Epithelial cell of esophagus (primary cell): ENCODE measurements at regions not wholly inside any gene's neighbourhood (a gene's known extent, or its start where the extent isn't known, plus 50 kb on each side); places are given as distances from the start of the nearest gene placed in this dataset.
"Not testable (repeated sequence)": the region's sequence is repeated elsewhere in the genome, so short reads cannot be mapped to it uniquely, and the experiment has no call there.

Experiments used
- DNase-seq: peaks from one replicate; pipeline ENCODE4 v3.0.0; 2010; ENCODE audit warnings: low read depth
- H3K4me3 ChIP-seq: 2 replicates; pipeline ENCODE4 v1.5.1; 2011; ENCODE audit warnings: mild to moderate bottlenecking, low read length, control low read depth
- TF ChIP-seq, protein P1 (sequence below): IDR thresholded peaks from 2 replicates; pipeline ENCODE4 v1.5.1; 2011; ENCODE audit warnings: low read depth, mild to moderate bottlenecking, low read length, control low read depth, inconsistent platforms; ENCODE audit not compliant: insufficient read depth; ENCODE audit errors: missing control alignments

DNA sequence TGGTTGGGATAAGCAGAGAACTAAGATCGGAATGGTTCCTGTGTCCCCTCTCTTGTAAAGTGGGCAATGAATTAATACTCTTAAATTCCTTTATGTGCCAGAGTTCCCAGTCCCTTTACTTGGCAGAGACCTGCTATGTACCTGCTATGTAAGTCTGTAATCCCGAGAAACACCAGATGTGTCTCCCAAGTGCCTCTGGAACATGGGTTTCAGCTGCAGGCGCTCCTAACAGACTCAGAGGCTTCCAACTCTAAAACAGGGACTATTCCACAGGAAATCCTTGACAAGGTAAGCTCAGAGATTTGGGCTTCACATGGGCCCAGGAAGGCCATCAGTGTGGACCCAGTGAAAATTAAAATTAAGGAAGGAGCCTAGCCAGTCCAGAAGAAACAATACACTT, 117.7 kb upstream of the PLCL2 start:
- no peak overlapping the region for H3K4me3 ChIP-seq
- TF ChIP-seq, protein P1, sequence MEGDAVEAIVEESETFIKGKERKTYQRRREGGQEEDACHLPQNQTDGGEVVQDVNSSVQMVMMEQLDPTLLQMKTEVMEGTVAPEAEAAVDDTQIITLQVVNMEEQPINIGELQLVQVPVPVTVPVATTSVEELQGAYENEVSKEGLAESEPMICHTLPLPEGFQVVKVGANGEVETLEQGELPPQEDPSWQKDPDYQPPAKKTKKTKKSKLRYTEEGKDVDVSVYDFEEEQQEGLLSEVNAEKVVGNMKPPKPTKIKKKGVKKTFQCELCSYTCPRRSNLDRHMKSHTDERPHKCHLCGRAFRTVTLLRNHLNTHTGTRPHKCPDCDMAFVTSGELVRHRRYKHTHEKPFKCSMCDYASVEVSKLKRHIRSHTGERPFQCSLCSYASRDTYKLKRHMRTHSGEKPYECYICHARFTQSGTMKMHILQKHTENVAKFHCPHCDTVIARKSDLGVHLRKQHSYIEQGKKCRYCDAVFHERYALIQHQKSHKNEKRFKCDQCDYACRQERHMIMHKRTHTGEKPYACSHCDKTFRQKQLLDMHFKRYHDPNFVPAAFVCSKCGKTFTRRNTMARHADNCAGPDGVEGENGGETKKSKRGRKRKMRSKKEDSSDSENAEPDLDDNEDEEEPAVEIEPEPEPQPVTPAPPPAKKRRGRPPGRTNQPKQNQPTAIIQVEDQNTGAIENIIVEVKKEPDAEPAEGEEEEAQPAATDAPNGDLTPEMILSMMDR: no peak
- no peak for DNase-seq

DNA sequence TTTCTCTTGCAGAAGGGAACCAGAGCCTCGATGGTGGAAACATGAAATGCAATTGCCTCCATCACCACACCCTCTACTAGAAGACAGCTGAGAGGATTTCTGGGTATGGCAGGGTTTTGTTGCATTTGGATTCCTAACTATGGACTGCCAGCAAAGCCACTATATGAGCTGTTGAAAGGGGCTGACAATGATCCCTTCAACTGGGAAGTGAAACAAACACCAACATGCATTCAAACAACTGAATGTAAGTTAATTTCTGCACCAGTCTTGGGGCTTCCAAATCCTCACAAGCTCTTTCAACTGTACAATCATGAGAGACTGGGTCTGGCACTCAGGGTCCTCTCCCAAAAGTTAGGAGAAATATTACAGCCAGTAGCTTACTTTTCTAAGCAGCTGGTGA, 116.7 kb upstream of the PLCL2 start:
- no peak for DNase-seq
- TF ChIP-seq, protein P1: no peak
- H3K4me3 ChIP-seq: no peak overlapping the region

DNA sequence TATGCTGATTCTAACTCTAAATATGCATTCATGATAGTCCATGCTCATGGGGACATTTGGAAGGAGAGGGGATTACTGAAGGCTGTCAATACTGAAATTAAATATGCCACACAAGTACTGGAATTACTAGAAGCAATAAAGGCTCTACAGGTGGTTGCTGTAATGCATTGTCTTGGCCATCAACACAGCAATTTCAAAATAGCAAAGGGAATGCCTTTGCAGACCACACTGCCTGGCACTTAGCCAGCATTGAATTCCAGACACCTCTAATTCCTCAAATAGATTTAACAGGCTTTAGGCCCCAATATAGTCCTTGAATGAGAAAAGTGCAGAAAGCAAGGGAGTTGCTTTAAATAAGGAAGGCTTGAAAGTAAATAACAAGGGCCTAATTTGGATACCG, 115.8 kb upstream of the PLCL2 start:
- TF ChIP-seq, protein P1: no peak
- DNase-seq: no peak
- H3K4me3 ChIP-seq: no peak overlapping the region

DNA sequence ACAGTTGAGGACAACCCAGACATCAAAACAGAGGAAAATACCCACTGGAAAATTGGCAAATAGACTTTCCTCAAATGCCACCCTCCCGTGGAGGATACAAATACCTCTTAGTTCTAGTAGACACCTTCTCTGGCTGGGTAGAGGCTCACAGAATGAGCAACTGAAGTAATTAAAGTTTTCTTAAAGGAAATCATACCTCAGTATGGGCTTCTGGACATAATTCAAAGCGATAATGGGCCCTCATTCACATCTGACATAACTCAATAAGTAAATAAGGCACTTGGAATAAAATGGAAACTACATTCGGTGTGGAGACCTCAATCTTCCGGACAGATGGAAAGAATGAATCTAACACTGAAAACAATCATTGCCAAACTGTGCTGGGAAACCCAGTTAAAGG, 115.2 kb upstream of the PLCL2 start:
- H3K4me3 ChIP-seq: no peak overlapping the region
- no peak for DNase-seq
- TF ChIP-seq, protein P1: no peak

DNA sequence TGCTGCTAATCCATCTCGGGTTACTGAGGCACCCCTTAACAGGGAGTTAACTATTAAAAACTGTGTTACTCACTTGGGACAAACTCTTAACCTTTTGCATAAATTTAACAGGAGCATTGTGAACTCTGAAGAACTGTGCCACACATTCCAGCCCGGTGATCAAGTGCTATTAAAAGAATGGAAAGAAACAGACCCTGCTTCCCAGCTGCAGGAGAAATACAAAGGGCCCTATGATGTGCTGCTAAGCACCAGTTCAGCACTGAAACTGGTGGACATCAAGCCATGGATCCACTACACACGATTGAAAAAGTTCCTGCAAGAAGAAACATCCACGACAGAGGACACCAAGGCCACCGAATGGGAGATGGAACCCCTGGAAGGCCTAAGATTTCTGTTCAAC, 114.7 kb upstream of the PLCL2 start:
- DNase-seq: no peak

DNA sequence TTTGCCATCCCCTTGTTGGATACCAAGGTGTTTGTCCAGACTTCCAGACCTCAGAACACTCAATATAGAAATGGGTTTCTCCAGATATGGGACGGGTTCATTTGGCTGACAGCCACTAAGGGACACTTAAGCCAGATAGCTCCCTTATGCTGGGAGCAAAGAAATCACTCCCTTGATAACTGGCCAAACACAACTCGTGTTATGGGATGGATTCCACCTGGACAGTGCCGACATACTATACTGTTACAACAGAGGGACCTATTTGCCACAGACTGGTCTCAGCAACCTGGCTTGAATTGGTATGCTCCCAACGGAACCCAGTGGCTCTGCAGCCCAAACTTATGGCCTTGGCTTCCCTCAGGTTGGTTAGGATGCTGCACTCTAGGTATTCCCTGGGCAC, 114.0 kb upstream of the PLCL2 start:
- no peak for DNase-seq
- H3K4me3 ChIP-seq: no peak overlapping the region
- TF ChIP-seq, protein P1: no peak

More for the DNA sequence above, 114.7 kb upstream of the PLCL2 start:
- no peak overlapping the region for H3K4me3 ChIP-seq
- TF ChIP-seq, protein P1: no peak

DNA sequence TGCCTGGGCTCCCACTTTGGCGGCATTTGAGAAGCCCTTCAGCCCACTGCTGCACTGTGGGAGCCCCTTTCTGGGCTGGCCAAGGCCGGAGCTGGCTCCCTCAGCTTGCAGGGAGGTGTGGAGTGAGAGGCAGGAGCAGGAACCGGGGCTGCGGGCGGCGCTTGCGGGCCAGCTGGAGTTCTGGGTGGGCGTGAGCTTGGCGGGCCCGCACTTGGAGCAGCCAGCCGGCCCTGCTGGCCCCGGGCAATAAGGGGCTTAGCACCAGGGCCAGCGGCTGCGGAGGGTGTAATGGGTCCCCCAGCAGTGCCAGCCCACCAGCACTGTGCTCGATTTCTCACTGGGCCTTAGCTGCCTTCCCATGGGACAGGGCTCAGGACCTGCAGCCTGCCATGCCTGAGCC, 111.2 kb upstream of the PLCL2 start:
- DNase-seq, H3K4me3 ChIP-seq: not testable (repeated sequence)

DNA sequence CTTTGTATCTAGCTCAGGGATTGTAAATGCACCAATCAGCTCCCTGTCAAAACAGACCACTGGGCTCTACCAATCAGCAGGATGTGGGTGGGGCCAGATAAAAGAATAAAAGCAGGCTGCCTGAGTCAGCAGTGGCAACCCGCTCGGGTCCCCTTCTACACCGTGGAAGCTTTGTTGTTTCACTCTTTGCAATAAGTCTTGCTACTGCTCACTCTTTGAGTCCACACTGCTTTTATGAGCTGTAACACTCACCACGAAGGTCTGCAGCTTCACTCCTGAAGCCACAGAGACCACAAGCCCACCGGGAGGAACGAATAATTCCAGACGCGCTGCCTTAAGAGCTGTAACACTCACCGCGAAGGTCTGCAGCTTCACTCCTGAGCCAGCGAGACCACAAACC, 110.2 kb upstream of the PLCL2 start:
- H3K4me3 ChIP-seq, DNase-seq: not testable (repeated sequence)
